ENCODE measurements at regions not wholly inside any gene's neighbourhood (a gene's known extent, or its start where the extent isn't known, plus 50 kb on each side); places are given as distances from the start of the nearest gene placed in this dataset.
"Not testable (repeated sequence)": the region's sequence is repeated elsewhere in the genome, so short reads cannot be mapped to it uniquely, and the experiment has no call there.

GRCh38 chr5:102664616-102665335, 90.3 kb upstream of the PAM start:
- no peak for DNase-seq

GRCh38 chr5:102666164-102666946, 88.8 kb upstream of the PAM start:
- DNase-seq: peak in 4 of 56 donors; percentile 2 to 11 (median 2)

DNA sequence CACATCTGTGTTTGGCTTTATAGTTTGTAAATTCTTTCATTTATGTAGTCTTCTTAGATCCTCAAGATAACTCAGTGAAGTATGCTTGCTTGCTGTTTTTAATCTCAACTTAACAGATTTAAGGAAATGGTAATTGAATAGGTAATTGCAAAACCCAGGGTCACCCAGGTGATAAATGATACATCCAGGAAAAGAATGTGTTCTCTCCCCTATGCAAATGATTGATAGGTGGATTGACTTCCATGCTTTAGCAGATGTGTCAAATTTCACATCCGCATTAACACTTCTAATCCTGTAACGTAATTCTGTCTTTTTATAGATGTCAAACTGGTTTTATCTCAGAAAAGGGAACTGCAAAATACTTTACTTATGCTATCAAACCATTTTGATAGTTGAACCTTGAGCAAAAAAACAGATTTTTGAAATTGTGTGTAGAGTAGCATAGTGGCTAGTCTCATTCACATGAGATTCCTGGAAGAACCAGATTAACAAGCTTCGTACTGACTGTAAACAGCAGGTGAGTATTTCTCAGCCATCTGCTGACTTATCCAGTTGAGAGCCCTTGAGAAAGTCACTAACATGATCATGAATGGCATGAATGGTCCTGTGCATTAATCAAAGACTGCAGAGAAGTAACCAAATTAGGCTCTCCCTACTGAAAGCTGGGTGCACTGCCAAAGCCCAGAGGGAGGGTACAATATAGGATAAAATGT, 86.7 kb upstream of the PAM start:
- no peak for DNase-seq

DNA sequence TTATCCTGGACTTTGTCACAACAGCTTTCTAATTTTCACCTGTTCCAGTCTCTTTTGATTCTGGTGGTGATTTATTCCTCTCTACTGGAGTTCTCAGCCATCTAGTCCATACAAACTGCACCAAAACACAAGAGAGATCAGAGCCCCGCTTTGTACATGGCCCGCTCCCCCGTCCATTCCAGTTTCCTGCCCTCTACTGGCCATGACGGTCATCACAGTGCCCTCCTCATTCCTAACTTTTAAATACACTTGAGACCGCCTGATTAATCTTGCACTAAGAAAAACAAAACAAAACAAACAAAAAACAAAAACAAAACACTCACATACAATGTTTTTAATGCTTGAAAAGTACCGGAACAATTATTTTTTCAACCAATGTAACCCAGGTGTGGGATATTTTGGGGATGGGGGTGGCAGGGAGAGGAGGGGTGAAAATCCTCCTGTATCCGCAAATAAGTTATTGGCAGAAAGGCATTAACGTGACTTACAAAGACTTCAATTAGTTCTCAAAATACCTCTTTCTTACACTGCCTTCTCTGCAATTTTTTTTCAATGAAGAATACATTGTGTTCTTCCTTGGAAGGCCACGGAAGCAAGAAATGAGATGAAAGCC, 84.8 kb upstream of the PAM start:
- DNase-seq: no peak

GRCh38 chr5:102671033-102671734, 83.9 kb upstream of the PAM start:
- not testable (repeated sequence) for DNase-seq

GRCh38 chr5:102678267-102679058, 76.6 kb upstream of the PAM start:
- no peak for DNase-seq

GRCh38 chr5:102681403-102681983, 73.6 kb upstream of the PAM start:
- peak in 42 of 56 donors; percentile 1 to 73 (median 25) for DNase-seq

DNA sequence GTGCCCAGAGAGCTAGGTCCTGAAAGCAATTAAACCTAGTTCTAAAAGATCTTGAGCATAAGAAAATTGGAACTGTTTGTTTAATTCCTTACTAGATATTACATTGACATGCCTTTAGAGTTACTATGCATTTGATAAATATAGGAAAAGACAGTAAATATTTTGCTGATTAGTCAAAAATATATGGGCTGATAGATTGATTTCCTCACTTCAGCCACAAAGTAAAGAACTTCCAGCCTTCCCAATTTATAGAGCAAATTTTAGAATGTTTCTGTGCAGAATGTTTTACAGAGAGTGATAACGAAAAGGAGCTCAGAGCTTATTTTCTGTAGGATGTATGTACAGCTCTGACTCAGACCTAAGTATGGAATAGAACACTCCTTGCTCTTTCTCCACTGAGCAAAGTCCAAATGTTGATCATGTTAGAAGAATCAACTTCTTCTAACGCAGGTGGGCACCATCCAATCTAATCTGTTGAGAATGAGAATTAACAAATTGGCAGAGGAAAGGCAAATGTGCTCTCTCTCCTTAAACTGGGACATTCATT, 72.9 kb upstream of the PAM start:
- no peak for DNase-seq

DNA sequence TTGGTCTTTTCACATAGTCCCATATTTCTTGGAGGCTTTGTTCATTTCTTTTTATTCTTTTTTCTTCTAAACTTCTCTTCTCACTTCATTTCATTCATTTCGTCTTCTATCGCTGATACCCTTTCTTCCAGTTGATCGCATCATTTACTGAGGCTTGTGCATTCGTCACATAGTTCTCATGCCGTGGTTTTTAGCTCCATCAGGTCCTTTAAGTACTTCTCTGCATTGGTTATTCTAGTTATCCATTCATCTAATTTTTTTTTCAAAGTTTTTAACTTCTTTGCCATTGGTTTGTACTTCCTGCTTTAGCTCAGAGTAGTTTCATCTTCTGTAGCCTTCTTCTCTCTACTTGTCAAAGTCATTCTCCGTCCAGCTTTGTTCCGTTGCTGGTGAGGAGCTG, 67.0 kb upstream of the PAM start:
- DNase-seq: not testable (repeated sequence)

GRCh38 chr5:102688581-102689342, 66.3 kb upstream of the PAM start:
- DNase-seq: not testable (repeated sequence)

GRCh38 chr5:102690910-102691309, 64.2 kb upstream of the PAM start:
- no peak for DNase-seq

DNA sequence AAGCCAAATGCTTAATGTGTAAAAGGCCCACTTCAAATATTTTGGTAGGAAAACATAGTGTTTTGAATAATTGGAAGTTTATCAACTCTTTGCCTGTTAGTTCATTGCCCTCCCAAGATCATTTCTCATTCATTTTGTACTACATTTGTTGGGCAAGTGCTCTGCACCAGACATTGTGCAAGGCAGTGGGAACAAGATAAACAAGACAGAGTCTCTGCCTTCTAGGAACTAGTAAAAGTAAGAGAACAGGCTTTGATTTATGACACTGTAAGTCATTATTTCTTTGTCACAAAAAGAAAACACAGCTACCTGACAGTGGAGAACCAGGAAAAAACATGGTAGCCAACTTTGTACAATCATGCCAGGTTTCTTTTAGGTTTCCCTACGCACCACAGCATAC, 63.7 kb upstream of the PAM start:
- no peak for DNase-seq

DNA sequence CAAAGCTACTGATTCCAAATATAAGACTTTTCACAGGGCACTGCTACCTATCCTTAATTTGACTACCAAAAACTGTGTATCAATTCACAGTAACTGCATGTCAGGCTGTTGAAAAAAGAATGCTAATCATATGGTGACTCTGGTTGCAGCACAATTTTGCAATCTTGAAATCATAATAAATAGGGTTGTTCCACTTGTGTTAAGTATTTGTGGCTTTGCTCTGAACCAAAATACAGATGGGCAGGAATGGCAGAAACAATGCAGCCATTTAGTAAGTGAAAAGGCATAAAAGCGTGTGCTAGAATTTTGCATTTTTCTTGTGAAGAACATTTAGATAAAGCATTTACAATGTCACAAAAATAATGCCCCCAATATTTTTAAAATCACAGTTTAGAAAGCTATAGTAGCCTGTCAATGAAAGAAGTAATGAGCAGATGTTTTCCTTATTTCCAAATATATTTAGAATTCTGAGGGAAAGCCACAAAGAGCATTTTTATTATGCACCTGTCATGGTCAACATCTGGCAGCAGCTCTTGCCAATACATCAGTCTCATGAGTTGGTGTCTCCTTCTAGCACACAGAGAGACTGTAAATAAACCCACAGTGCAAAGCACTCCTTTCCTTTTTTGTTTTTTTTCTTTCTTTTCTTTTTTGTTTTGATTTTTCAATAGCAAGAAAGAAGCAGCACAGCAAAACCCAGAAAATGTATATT, 54.8 kb upstream of the PAM start:
- DNase-seq: no peak

- DNase-seq: no peak
These were observed 54.2 kb upstream of the PAM start for GRCh38 chr5:102700916-102701315.

DNA sequence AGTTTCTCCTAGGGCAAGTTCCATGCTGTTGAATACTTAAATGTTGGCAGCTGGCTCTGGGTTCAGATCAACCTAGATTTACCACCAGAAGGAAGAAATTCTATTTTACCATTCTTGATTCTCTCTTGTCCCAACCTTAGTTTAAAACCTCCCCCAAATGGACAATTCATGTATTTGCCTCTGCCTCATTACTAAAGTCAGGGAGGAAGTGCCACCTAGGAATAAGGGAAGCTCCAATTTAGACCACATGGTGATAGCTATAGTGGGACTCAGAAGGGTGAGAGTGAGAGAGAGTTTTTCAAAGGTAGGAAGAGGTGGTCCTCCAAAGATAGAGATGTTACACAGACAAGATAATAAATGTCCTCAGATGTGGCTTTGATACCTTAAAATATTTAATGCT, 53.4 kb upstream of the PAM start:
- DNase-seq: no peak

All from amygdala (tissue), 56 donors.